ENCODE measurements at regions not wholly inside any gene's neighbourhood (a gene's known extent, or its start where the extent isn't known, plus 50 kb on each side); places are given as distances from the start of the nearest gene placed in this dataset.

GRCh38 chr10:129105266-129105665, 361.8 kb upstream of the MGMT start:
- WGBS = 100% methylated on average over 1 of the region's 2 CpGs
- Histone ChIP-seq H3K36me3 (ENCODE audit: insufficient read depth, low read length) (no peaks in the 10 kb centered on the region), H3K9ac (ENCODE audit: low read depth, low read length) (no peak overlapping the region), H3K9me3 (ENCODE audit: insufficient read depth, low read depth, low read length) (no peaks in the 10 kb centered on the region), H3K27me3 (ENCODE audit: insufficient read depth, low read length) (no peaks in the 10 kb centered on the region), H3K4me3 (ENCODE audit: low read length) (no peak overlapping the region), H3K27ac (ENCODE audit: low read depth, low read length) (no peak overlapping the region), H3K4me1 (ENCODE audit: insufficient read depth, low read length) (no peaks in the 10 kb centered on the region)

GRCh38 chr10:129106314-129106713, 360.7 kb upstream of the MGMT start:
- no peak overlapping the region for H3K27ac ChIP-seq (ENCODE audit: low read depth, low read length)
- H3K27me3 ChIP-seq (ENCODE audit: insufficient read depth, low read length) = no peaks in the 10 kb centered on the region
- no peaks in the 10 kb centered on the region for H3K4me1 ChIP-seq (ENCODE audit: insufficient read depth, low read length)
- no peak overlapping the region for H3K9ac ChIP-seq (ENCODE audit: low read depth, low read length)
- no peak overlapping the region for H3K4me3 ChIP-seq (ENCODE audit: low read length)
- no peaks in the 10 kb centered on the region for H3K9me3 ChIP-seq (ENCODE audit: insufficient read depth, low read depth, low read length)
- 84% methylated on average over 2 of the region's 4 CpGs for WGBS
- H3K36me3 ChIP-seq (ENCODE audit: insufficient read depth, low read length) = no peaks in the 10 kb centered on the region

GRCh38 chr10:129107525-129107924, 359.5 kb upstream of the MGMT start:
- Histone ChIP-seq H3K4me3 (ENCODE audit: low read length) (no peak overlapping the region), H3K27ac (ENCODE audit: low read depth, low read length) (no peak overlapping the region), H3K4me1 (ENCODE audit: insufficient read depth, low read length) (no peaks in the 10 kb centered on the region), H3K36me3 (ENCODE audit: insufficient read depth, low read length) (no peaks in the 10 kb centered on the region), H3K27me3 (ENCODE audit: insufficient read depth, low read length) (no peaks in the 10 kb centered on the region), H3K9ac (ENCODE audit: low read depth, low read length) (no peak overlapping the region), H3K9me3 (ENCODE audit: insufficient read depth, low read depth, low read length) (no peaks in the 10 kb centered on the region)
- 66% methylated on average over 3 of the region's 3 CpGs for WGBS

GRCh38 chr10:129108378-129108777, 358.7 kb upstream of the MGMT start:
- H3K27me3 ChIP-seq (ENCODE audit: insufficient read depth, low read length) = no peaks in the 10 kb centered on the region
- no peaks in the 10 kb centered on the region for H3K4me1 ChIP-seq (ENCODE audit: insufficient read depth, low read length)
- H3K9me3 ChIP-seq (ENCODE audit: insufficient read depth, low read depth, low read length) = no peaks in the 10 kb centered on the region
- H3K27ac ChIP-seq (ENCODE audit: low read depth, low read length) = no peak overlapping the region
- H3K4me3 ChIP-seq (ENCODE audit: low read length) = no peak overlapping the region
- WGBS = 94% methylated on average over 6 of the region's 6 CpGs
- H3K36me3 ChIP-seq (ENCODE audit: insufficient read depth, low read length) = no peaks in the 10 kb centered on the region
- H3K9ac ChIP-seq (ENCODE audit: low read depth, low read length) = no peak overlapping the region

DNA sequence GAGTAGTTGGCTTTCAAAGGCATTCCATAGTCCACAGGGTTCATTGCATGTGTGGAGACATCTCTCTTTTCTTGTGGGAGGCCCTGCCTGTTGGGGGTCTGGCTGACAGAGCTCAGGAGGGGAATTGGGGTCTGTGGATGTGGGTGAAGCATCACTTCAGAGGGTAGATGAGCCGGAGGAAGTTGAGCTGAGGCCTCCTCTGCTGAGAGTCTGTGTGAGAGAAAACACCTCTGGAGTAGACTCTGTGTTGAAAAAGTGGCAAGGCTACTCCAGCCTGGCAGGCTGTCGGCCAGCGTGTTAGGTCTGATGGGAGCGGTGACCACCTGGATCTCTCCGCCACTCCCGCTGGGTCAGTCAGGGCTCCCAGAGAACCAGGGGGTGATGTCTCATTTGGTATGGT, 358.0 kb upstream of the MGMT start:
- 96% methylated on average over 6 of the region's 6 CpGs for WGBS

DNA sequence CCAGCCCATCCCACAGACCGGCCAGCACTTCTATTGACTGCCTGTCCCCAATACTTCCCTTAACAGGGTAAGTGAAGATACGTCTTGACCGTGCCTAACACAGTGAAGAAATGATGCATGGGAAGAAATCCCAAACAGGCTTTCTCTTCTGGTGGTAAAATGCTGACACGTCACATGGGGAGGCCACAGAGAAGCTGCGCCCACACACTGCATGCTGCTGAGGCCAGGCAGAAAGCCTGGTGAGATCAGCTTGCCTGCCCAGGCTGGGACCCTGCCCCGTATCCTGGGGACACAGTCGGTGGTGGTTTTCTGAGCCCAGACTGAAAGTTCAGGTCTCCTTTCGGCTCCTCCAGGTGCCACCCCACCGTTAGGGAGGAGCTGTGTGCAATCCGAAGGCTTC, 356.3 kb upstream of the MGMT start:
- Histone ChIP-seq H3K4me3 (ENCODE audit: low read length) (no peak overlapping the region), H3K36me3 (ENCODE audit: insufficient read depth, low read length) (no peaks in the 10 kb centered on the region), H3K27ac (ENCODE audit: low read depth, low read length) (no peak overlapping the region), H3K27me3 (ENCODE audit: insufficient read depth, low read length) (no peaks in the 10 kb centered on the region), H3K9ac (ENCODE audit: low read depth, low read length) (no peak overlapping the region), H3K4me1 (ENCODE audit: insufficient read depth, low read length) (no peaks in the 10 kb centered on the region), H3K9me3 (ENCODE audit: insufficient read depth, low read depth, low read length) (no peaks in the 10 kb centered on the region)
- 96% methylated on average over 10 of the region's 10 CpGs for WGBS

More for the DNA sequence above, 358.0 kb upstream of the MGMT start:
- Histone ChIP-seq H3K9me3 (ENCODE audit: insufficient read depth, low read depth, low read length) (no peaks in the 10 kb centered on the region), H3K9ac (ENCODE audit: low read depth, low read length) (no peak overlapping the region), H3K36me3 (ENCODE audit: insufficient read depth, low read length) (no peaks in the 10 kb centered on the region), H3K4me3 (ENCODE audit: low read length) (no peak overlapping the region), H3K27me3 (ENCODE audit: insufficient read depth, low read length) (no peaks in the 10 kb centered on the region), H3K4me1 (ENCODE audit: insufficient read depth, low read length) (no peaks in the 10 kb centered on the region), H3K27ac (ENCODE audit: low read depth, low read length) (no peak overlapping the region)

DNA sequence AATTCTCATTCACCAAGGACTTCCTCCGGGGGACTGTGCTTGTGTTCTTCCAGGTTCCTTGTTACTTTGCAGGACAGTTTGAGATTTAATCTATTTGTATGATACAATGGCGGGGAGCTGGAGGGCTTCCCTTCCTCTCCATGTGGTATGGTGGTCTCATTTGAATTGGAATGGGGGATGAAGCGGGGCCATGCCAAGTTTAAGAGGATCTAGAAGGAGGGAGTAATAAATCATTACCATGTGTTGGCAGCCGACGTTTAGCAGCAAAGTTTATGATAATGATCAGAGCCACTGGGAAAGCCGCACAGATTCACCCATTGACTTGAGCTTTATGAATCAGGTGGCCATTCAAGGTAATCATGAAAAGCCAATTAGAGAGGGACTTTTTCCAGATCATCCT, 355.1 kb upstream of the MGMT start:
- WGBS = 75% methylated on average over 6 of the region's 6 CpGs
- no peaks in the 10 kb centered on the region for H3K4me1 ChIP-seq (ENCODE audit: insufficient read depth, low read length)
- no peak overlapping the region for H3K9ac ChIP-seq (ENCODE audit: low read depth, low read length)
- no peaks in the 10 kb centered on the region for H3K27me3 ChIP-seq (ENCODE audit: insufficient read depth, low read length)
- H3K4me3 ChIP-seq (ENCODE audit: low read length) = no peak overlapping the region
- no peaks in the 10 kb centered on the region for H3K36me3 ChIP-seq (ENCODE audit: insufficient read depth, low read length)
- H3K9me3 ChIP-seq (ENCODE audit: insufficient read depth, low read depth, low read length) = no peaks in the 10 kb centered on the region
- no peak overlapping the region for H3K27ac ChIP-seq (ENCODE audit: low read depth, low read length)

- WGBS = 90% methylated on average over 10 of the region's 10 CpGs
- Histone ChIP-seq H3K27me3 (ENCODE audit: insufficient read depth, low read length) (no peaks in the 10 kb centered on the region), H3K36me3 (ENCODE audit: insufficient read depth, low read length) (no peaks in the 10 kb centered on the region)
Observed at GRCh38 chr10:129114588-129114987, 352.5 kb upstream of the MGMT start.

GRCh38 chr10:129116371-129116770, 350.7 kb upstream of the MGMT start:
- Histone ChIP-seq H3K36me3 (ENCODE audit: insufficient read depth, low read length) (no peaks in the 10 kb centered on the region), H3K9me3 (ENCODE audit: insufficient read depth, low read depth, low read length) (no peaks in the 10 kb centered on the region), H3K9ac (ENCODE audit: low read depth, low read length) (no peak overlapping the region), H3K4me1 (ENCODE audit: insufficient read depth, low read length) (no peaks in the 10 kb centered on the region), H3K27ac (ENCODE audit: low read depth, low read length) (no peak overlapping the region), H3K4me3 (ENCODE audit: low read length) (no peak overlapping the region), H3K27me3 (ENCODE audit: insufficient read depth, low read length) (no peaks in the 10 kb centered on the region)
- 95% methylated on average over 8 of the region's 8 CpGs for WGBS

More at GRCh38 chr10:129114588-129114987, 352.5 kb upstream of the MGMT start:
- no peak overlapping the region for H3K4me3 ChIP-seq (ENCODE audit: low read length)
- H3K9ac ChIP-seq (ENCODE audit: low read depth, low read length) = no peak overlapping the region
- H3K27ac ChIP-seq (ENCODE audit: low read depth, low read length) = no peak overlapping the region
- no peaks in the 10 kb centered on the region for H3K9me3 ChIP-seq (ENCODE audit: insufficient read depth, low read depth, low read length)
- no peaks in the 10 kb centered on the region for H3K4me1 ChIP-seq (ENCODE audit: insufficient read depth, low read length)

- Histone ChIP-seq H3K27me3 (ENCODE audit: insufficient read depth, low read length) (no peaks in the 10 kb centered on the region), H3K36me3 (ENCODE audit: insufficient read depth, low read length) (no peaks in the 10 kb centered on the region), H3K9ac (ENCODE audit: low read depth, low read length) (no peak overlapping the region), H3K27ac (ENCODE audit: low read depth, low read length) (no peak overlapping the region), H3K9me3 (ENCODE audit: insufficient read depth, low read depth, low read length) (no peaks in the 10 kb centered on the region), H3K4me3 (ENCODE audit: low read length) (no peak overlapping the region), H3K4me1 (ENCODE audit: insufficient read depth, low read length) (no peaks in the 10 kb centered on the region; the same call in 1 of the 2 replicates)
- 100% methylated on average over 1 of the region's 2 CpGs for WGBS
Observed at GRCh38 chr10:129120441-129120840, 346.6 kb upstream of the MGMT start.

DNA sequence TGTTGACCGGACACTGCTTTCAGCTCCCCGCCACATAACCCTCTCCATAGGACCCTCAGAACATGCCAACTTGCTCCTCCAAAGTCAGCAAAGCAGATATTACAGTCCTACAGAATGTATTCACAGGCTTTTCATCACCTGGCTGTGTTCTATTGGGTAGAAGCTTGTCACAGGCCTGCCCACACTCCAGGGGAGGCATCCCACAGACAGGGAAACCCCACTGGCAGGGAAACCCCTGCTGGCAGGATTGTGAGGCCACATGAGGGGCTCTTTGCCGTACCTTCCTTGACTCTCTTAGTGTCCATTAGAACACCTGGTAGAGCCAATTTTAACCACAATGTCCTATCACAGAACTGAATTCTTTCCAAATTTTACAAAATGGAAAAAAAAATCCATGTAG, 344.2 kb upstream of the MGMT start:
- H3K9ac ChIP-seq (ENCODE audit: low read depth, low read length) = no peak overlapping the region
- H3K36me3 ChIP-seq (ENCODE audit: insufficient read depth, low read length) = no peaks in the 10 kb centered on the region
- H3K9me3 ChIP-seq (ENCODE audit: insufficient read depth, low read depth, low read length) = peaks cover 4% of the 10 kb centered on the region; the same call in 1 of the 2 replicates
- no peak overlapping the region for H3K27ac ChIP-seq (ENCODE audit: low read depth, low read length)
- no peaks in the 10 kb centered on the region for H3K27me3 ChIP-seq (ENCODE audit: insufficient read depth, low read length)
- 90% methylated on average over 3 of the region's 3 CpGs for WGBS
- no peak overlapping the region for H3K4me3 ChIP-seq (ENCODE audit: low read length)
- no peaks in the 10 kb centered on the region; the same call in 1 of the 2 replicates for H3K4me1 ChIP-seq (ENCODE audit: insufficient read depth, low read length)

GRCh38 chr10:129123428-129123827, 343.6 kb upstream of the MGMT start:
- Histone ChIP-seq H3K27me3 (ENCODE audit: insufficient read depth, low read length) (no peaks in the 10 kb centered on the region), H3K9ac (ENCODE audit: low read depth, low read length) (no peak overlapping the region), H3K9me3 (ENCODE audit: insufficient read depth, low read depth, low read length) (peaks cover 4% of the 10 kb centered on the region; the same call in 1 of the 2 replicates), H3K36me3 (ENCODE audit: insufficient read depth, low read length) (no peaks in the 10 kb centered on the region), H3K4me1 (ENCODE audit: insufficient read depth, low read length) (no peaks in the 10 kb centered on the region; the same call in 1 of the 2 replicates), H3K4me3 (ENCODE audit: low read length) (no peak overlapping the region), H3K27ac (ENCODE audit: low read depth, low read length) (no peak overlapping the region)
- 91% methylated on average over 6 of the region's 6 CpGs for WGBS
